ENCODE measurements at regions not wholly inside any gene's neighbourhood (a gene's known extent, or its start where the extent isn't known, plus 50 kb on each side); places are given as distances from the start of the nearest gene placed in this dataset.

GRCh38 chr13:64756621-64757020 is 2473.5 kb downstream of the PCDH9 start:
- H3K36me3 ChIP-seq: no peaks in the 10 kb centered on the region
- TF ChIP-seq CTCF (IDR thresholded peaks at IDR 0.05) (no peak), POLR2AphosphoS5 (IDR thresholded peaks at IDR 0.05) (no peak), POLR2A (IDR thresholded peaks at IDR 0.05) (no peak), EP300 (IDR thresholded peaks at IDR 0.05) (no peak)
- no peaks in the 10 kb centered on the region for H3K27me3 ChIP-seq
- no peak overlapping the region for H3K27ac ChIP-seq
- WGBS: 76% methylated on average over 1 of the region's 1 CpG
- H3K9me3 ChIP-seq: no peaks in the 10 kb centered on the region
- H3K4me3 ChIP-seq: no peak overlapping the region
- no peak for DNase-seq (ENCODE audit: low spot score in 2 of 2)
- H3K4me1 ChIP-seq: no peaks in the 10 kb centered on the region

GRCh38 chr13:64755961-64756360 is 2474.2 kb downstream of the PCDH9 start:
- no peaks in the 10 kb centered on the region for H3K4me1 ChIP-seq
- no peak overlapping the region for H3K4me3 ChIP-seq
- H3K27ac ChIP-seq: no peak overlapping the region
- WGBS: 88% methylated on average over 3 of the region's 3 CpGs
- no peak for DNase-seq (ENCODE audit: low spot score in 2 of 2)
- TF ChIP-seq CTCF (IDR thresholded peaks at IDR 0.05) (no peak), POLR2A (IDR thresholded peaks at IDR 0.05) (no peak), POLR2AphosphoS5 (IDR thresholded peaks at IDR 0.05) (no peak), EP300 (IDR thresholded peaks at IDR 0.05) (no peak)
- no peaks in the 10 kb centered on the region for H3K36me3 ChIP-seq
- no peaks in the 10 kb centered on the region for H3K9me3 ChIP-seq
- H3K27me3 ChIP-seq: no peaks in the 10 kb centered on the region

GRCh38 chr13:64753233-64754000 is 2476.7 kb downstream of the PCDH9 start:
- 65% methylated on average over 2 of the region's 2 CpGs for WGBS
- TF ChIP-seq CTCF (IDR thresholded peaks at IDR 0.05) (no peak), POLR2A (IDR thresholded peaks at IDR 0.05) (no peak), EP300 (IDR thresholded peaks at IDR 0.05) (no peak), POLR2AphosphoS5 (IDR thresholded peaks at IDR 0.05) (no peak)
- H3K27me3 ChIP-seq: no peaks in the 10 kb centered on the region
- H3K4me1 ChIP-seq: no peaks in the 10 kb centered on the region
- H3K9me3 ChIP-seq: no peaks in the 10 kb centered on the region
- no peak overlapping the region for H3K27ac ChIP-seq
- DNase-seq (ENCODE audit: low spot score in 2 of 2): no peak
- H3K36me3 ChIP-seq: no peaks in the 10 kb centered on the region
- H3K4me3 ChIP-seq: no peak overlapping the region

GRCh38 chr13:64749301-64749700 is 2480.8 kb downstream of the PCDH9 start:
- Histone ChIP-seq H3K4me1 (no peaks in the 10 kb centered on the region), H3K27ac (no peak overlapping the region), H3K27me3 (no peaks in the 10 kb centered on the region), H3K9me3 (no peaks in the 10 kb centered on the region), H3K4me3 (no peak overlapping the region), H3K36me3 (no peaks in the 10 kb centered on the region)
- no peak for DNase-seq (ENCODE audit: low spot score in 2 of 2)
- TF ChIP-seq POLR2AphosphoS5 (IDR thresholded peaks at IDR 0.05): no peak
- TF ChIP-seq POLR2A (IDR thresholded peaks at IDR 0.05): no peak
- no peak for TF ChIP-seq EP300 (IDR thresholded peaks at IDR 0.05)
- no peak for TF ChIP-seq CTCF (IDR thresholded peaks at IDR 0.05)
- 58% methylated on average over 4 of the region's 4 CpGs for WGBS

- 94% methylated on average over 2 of the region's 2 CpGs for WGBS
- Histone ChIP-seq H3K27ac (no peak overlapping the region), H3K27me3 (no peaks in the 10 kb centered on the region), H3K36me3 (no peaks in the 10 kb centered on the region), H3K4me1 (no peaks in the 10 kb centered on the region), H3K9me3 (no peaks in the 10 kb centered on the region), H3K4me3 (no peak overlapping the region)
- no peak for DNase-seq (ENCODE audit: low spot score in 2 of 2)
- TF ChIP-seq POLR2AphosphoS5 (IDR thresholded peaks at IDR 0.05): no peak
- TF ChIP-seq CTCF (IDR thresholded peaks at IDR 0.05): no peak
- TF ChIP-seq POLR2A (IDR thresholded peaks at IDR 0.05): no peak
- no peak for TF ChIP-seq EP300 (IDR thresholded peaks at IDR 0.05)
Measured at GRCh38 chr13:64746845-64747244, 2483.3 kb downstream of the PCDH9 start.

Measured in suprapubic skin (tissue), 4 donors.